IPS-NIHi11 (cell line): ENCODE measurements at regions not wholly inside any gene's neighbourhood (a gene's known extent, or its start where the extent isn't known, plus 50 kb on each side); places are given as distances from the start of the nearest gene placed in this dataset.
A peak's percentile ranks its signal among the peaks of the same experiment; 100 is the strongest.
"Not testable (repeated sequence)": the region's sequence is repeated elsewhere in the genome, so short reads cannot be mapped to it uniquely, and the experiment has no call there.

Experiments used
- DNase-seq: peaks from one replicate; pipeline ENCODE4 v3.0.0; 2012; ENCODE audit warnings: mixed read lengths, low spot score

DNA sequence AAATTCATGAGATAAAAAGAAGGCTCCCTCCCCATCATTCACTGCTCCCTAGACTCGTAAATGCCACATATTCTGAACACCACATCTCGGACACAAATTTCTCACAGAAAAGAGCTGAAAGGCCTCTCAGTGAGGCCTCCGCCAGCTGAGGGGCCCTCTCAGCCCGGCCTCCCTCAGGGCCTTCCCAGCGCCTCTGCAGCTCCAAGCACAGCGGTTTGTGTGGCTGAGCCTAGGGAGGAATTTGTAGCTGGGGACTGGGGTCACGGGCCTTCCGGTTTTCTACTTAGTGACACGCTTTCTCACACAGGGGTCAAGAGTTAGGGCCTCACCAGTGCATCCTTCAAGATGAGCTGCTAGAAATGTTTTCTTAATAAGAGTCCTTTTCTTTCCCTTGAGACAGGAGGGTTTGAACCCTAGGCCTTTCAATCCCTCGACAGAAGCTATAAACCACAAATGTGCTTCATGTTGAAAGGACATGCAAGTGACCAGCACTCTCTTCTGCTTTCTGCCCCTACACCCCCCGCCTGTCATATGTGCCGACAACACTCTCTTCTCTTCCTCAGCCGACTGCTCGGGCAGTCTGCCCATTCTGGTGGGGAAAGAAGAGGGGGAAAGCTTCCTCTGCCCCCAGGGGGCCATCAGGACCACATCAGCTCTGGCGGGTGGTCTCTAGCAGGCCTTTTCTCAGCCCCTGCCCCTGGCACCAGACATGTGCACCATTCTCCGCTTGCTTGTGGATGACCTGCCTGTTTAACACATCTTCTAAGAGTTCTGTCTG is 104.9 kb downstream of the CHIC2 start:
- DNase-seq, result no peak

DNA sequence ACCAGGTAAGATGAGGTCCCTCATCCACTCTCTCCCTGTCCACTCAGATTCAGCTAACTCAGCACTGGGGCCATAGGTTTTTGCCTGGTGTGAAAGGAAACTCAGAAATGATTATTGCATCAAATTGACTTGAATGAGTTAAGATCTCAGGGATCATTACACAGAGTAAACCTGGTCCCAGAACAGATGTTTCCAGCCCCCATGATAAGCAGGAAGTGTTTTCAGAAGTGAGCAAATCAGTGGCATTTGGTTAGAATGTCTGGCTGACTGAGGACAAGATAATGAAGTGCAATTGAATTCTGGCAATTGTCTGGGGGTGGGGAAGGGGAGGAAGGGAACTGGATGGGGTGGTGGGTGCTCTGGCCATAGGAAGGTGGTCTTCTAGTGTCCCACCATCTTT is 108.0 kb downstream of the CHIC2 start:
- no peak for DNase-seq

- no peak for DNase-seq
These were observed 108.4 kb downstream of the CHIC2 start for GRCh38 chr4:53956053-53956452.

DNA sequence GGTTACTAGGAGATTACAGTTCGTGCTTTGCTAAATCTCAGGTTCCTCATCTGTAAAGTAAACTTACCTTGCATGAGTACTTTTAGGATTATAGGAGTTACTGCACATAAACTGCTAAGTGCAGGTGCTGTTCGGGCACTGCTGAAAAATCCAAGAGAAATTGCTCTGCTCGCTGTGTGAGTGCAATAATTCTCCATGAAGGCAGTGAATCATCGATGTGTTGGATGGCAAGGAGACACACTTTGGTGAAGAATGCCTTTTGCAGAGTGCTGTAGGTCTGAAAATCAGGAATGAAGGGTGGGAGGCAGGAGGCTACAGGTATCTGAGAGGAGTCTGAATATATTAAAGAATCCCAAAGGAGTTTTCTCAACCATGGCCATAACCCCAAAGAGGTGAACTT is 113.0 kb downstream of the CHIC2 start:
- DNase-seq, result no peak

GRCh38 chr4:53943345-53944085 is 120.9 kb downstream of the CHIC2 start:
- DNase-seq, result no peak

DNA sequence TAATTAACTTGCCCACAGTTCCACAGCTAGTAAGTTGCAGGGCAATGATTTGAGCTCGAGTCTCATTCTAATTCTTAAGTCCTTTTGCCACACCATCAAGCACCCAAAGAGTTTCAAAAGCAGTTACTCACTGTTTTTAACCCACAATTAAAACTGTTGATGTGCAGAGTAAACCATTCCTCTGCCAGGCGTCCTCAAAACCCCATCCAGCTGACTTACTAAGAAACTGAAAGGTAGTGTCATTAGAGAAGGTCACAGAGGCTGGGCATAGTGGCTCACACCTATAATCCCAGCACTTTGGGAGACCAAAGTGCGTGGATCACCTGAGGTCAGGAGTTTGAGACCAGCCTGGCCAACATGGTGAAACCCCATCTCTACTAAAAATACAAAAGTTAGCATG is 121.7 kb downstream of the CHIC2 start:
- no peak for DNase-seq

GRCh38 chr4:53941331-53941730 is 123.1 kb downstream of the CHIC2 start:
- DNase-seq, result no peak

DNA sequence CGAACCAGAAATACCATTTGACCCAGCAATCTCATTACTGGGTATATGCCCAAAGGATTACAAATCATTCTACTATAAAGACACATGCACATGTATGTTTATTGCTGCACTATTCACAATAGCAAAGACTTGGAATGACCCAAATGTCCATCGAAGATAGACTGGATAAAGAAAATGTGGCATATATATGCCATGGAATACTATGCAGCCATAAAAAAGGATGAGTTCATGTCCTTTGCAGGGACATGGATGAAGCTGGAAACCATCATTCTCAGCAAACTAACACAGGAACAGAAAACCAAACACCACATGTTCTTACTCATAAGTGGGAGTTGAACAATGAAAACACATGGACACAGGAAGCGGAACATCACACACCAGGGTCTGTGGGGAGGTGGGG is 124.5 kb downstream of the CHIC2 start:
- not testable (repeated sequence) for DNase-seq

- no peak for DNase-seq
These were observed 126.5 kb downstream of the CHIC2 start for GRCh38 chr4:53937918-53938317.

DNA sequence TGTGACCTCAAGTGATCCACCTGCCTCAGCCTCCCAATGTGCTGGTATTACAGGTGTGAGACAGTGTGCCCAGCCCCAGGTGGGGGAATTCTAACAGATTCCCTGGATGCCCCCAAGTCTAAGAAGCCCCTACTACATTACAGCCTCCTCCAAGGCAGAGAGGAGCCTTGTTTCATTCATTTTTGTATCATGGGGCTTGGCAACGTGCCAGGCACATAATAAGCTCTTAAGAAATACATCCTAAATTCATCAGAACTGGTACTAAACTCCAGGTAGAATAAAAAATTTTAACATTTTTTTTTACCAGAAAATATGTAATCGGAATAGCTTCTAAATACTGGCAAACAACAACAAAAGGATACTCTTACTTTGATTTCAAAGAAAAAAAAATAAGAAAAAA is 127.1 kb downstream of the CHIC2 start:
- no peak for DNase-seq

DNA sequence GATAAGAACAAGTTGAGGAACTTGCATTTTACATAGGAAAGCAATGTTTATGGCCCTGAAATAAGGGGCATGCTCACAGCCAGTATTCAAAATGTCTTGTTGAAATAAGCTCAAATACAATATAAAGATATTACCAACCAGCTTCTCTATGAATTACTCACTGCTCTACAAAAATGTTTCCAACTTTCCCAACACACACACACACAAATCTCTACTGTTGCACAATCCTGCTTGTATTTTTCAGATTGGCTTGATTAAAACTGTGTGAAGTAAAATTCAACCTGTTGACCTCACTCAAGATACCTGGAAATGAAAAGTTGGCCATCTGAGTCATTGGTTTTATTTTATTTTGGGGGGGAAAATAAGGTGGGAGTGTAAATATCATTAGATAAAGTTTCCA is 128.6 kb downstream of the CHIC2 start:
- DNase-seq, result no peak

DNA sequence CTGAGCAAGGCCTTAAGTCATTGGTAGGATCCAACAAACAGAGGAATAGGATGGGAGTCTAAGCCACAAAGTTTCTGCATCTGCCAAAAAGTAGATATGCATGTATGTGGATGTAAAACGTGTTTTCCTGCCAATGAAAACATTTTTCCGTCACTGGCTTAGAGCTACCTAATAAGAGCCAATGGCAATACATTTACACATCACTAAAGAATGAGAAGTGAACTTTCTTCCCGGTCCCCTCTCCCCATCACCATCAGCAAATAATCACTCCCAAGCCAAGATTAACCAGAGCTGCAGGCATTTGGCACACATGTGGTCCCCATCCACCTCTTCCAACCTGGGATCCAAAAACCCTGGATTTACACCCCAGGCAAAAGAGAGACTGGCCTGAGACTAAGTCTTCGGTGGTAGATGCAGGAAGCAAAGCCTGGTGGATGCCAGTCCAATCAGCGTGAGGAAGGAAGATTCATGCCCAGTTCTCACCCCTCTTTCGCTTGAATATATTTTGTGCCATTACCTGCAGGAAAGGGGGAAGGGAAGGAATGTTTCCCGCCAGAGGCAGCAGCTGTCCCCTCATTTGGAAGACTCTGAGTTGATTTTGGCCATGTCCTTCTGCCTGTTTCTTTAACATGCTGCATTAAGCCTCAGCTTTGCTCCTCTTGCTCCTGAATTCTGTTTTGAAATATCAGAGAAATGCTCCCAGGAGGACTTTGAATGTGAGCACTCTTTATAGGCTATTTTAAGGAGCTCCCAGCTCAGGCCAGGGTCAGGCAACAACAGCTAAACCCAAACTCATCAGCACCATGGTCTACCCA is 131.4 kb downstream of the CHIC2 start:
- no peak for DNase-seq

GRCh38 chr4:53931461-53931961 is 132.9 kb downstream of the CHIC2 start:
- DNase-seq, result no peak

GRCh38 chr4:53929955-53930798 is 134.2 kb downstream of the CHIC2 start:
- peak; percentile 90 for DNase-seq

DNA sequence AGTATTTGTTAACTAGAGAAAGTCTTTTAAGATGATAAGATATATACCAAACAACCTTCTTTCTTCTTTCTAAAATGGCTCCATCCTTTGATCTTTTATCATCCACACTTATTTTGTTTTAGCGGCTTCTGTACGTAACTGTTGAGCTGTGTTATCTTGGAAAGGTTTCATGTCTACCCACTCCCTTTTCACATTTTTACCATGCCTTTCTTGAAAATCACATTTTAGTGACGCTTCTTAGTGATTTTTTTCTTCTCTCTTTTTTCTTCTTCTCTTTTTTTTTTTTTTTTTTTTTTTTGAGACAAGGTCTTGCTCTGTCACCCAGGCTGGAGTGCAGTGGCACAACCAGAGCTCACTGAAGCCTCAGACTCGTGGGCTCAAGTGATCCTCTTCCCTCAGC is 135.1 kb downstream of the CHIC2 start:
- no peak for DNase-seq

GRCh38 chr4:53928825-53929224 is 135.6 kb downstream of the CHIC2 start:
- no peak for DNase-seq

GRCh38 chr4:53925050-53925605 is 139.3 kb downstream of the CHIC2 start:
- no peak for DNase-seq

GRCh38 chr4:53924333-53925049 is 139.9 kb downstream of the CHIC2 start:
- no peak for DNase-seq

DNA sequence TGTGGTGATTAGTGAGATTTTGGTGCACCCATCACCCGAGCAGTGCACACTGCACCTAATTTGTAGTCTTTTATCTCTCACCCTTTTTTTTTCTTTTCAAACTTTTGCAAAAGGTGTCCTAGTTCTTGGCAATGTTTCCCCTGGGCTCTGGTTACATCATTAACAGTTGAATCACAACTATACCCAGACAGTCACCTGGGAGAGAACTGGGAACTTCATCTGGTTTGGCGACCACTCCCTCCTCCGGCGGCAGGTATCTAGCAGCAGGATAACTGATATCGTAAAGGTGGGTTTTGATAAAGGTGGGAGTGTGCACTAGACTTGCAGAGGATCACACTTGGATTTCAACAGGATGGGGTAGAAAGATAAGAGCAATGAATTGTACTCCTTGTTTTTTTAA is 140.5 kb downstream of the CHIC2 start:
- DNase-seq, result no peak

- no peak for DNase-seq
These were observed 142.5 kb downstream of the CHIC2 start for GRCh38 chr4:53921856-53922255.

DNA sequence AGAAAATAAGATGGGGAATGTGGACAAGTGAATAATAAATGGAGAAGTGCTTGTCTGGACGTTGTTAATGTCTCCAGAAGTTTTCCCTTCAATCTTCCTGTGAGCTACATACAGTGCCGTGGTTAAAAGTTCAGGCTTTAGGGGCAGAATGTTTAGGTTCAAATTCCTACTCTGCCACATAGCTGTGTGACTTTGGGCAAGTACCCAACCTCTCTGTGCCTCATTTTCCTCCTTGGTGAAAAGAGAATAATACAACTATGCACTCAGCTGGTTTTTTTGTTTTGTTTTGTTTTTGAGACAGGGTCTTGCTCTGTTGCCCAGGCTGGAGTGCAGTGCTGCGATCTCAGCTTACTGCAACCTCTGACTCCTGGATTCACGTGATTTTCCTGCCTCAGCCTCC is 143.5 kb downstream of the CHIC2 start:
- no peak for DNase-seq
